Mucosa of descending colon (tissue), 3 donors: ENCODE measurements at regions not wholly inside any gene's neighbourhood (a gene's known extent, or its start where the extent isn't known, plus 50 kb on each side); places are given as distances from the start of the nearest gene placed in this dataset.

ENCODE experiments used
- ATAC-seq: fragments of 200-7000 bp; cut with Tn5 transposase; one replicate; pipeline ENCODE4 v1.9.1; 2020; ENCODE audit warnings: mild to moderate bottlenecking, moderate library complexity
- DNase-seq, 3 donors: peaks; one replicate each; pipeline ENCODE4 v3.0.0-alpha.2; 2020
- H3K36me3 ChIP-seq: fragments of 200-600 bp; one replicate; pipeline ENCODE4 v1.8.0; 2021; ENCODE audit warnings: low read depth, mild to moderate bottlenecking
- H3K4me1 ChIP-seq: fragments of 200-600 bp; one replicate; pipeline ENCODE4 v1.8.0; 2021; ENCODE audit warnings: low read depth, mild to moderate bottlenecking
- H3K4me3 ChIP-seq: fragments of 200-600 bp; one replicate; pipeline ENCODE4 v1.8.0; 2021; ENCODE audit warnings: mild to moderate bottlenecking
- H3K9me3 ChIP-seq: fragments of 200-600 bp; one replicate; pipeline ENCODE4 v1.8.0; 2021; ENCODE audit warnings: mild to moderate bottlenecking
- CTCF ChIP-seq: fragments of 200-600 bp; IDR thresholded peaks from one replicate; pipeline ENCODE4 v1.8.0; 2022; ENCODE audit warnings: antibody characterized with exemption, mild to moderate bottlenecking
- intact Hi-C, 2 donors: fragments of 100-400 bp; cut with DNase I in 1 of 2; cut with micrococcal nuclease in 1 of 2; formaldehyde crosslinking; loops; one replicate each; pipeline versions ENCODE4 v1.11.0 to v1.11.1; 2022; cut with DNase I, micrococcal nuclease
- donor health status: DM: no; HTN: no; CAD: no; lungs with moderate emphysema.
- donor health status: DM: no; HTN: no; CAD: no.
- donor health status: DM: no; HTN: yes; CAD: no.

GRCh38 chrX:45381366-45381765 lies 180.7 kb upstream of the DIPK2B start:
- TF ChIP-seq CTCF, result no peak
- intact Hi-C loops, result no loop called here
- no peaks in the 10 kb centered on the region for H3K9me3 ChIP-seq
- H3K36me3 ChIP-seq, result no peaks in the 10 kb centered on the region
- ATAC-seq (no peak), DNase-seq (no peak)
- no peak overlapping the region for H3K4me3 ChIP-seq
- no peaks in the 10 kb centered on the region for H3K4me1 ChIP-seq

- no peak for TF ChIP-seq CTCF
- Histone ChIP-seq H3K9me3 (no peaks in the 10 kb centered on the region), H3K4me1 (no peaks in the 10 kb centered on the region), H3K36me3 (no peaks in the 10 kb centered on the region), H3K4me3 (no peak overlapping the region)
- no peak for ATAC-seq
- DNase-seq, result no peak
- intact Hi-C loops, result no loop called here
These were observed 178.6 kb upstream of the DIPK2B start for GRCh38 chrX:45379236-45379635.

- no peak for ATAC-seq
- no peak for TF ChIP-seq CTCF
- no peaks in the 10 kb centered on the region for H3K36me3 ChIP-seq
- H3K4me3 ChIP-seq, result no peak overlapping the region
- H3K4me1 ChIP-seq, result no peaks in the 10 kb centered on the region
- intact Hi-C loops, result no loop called here
- no peak for DNase-seq
- peaks cover 4% of the 10 kb centered on the region for H3K9me3 ChIP-seq
These were observed 171.5 kb upstream of the DIPK2B start for GRCh38 chrX:45372151-45372550.

- intact Hi-C loops, result no loop called here
- ATAC-seq, result no peak
- Histone ChIP-seq H3K36me3 (no peaks in the 10 kb centered on the region), H3K9me3 (peaks cover 4% of the 10 kb centered on the region), H3K4me1 (no peaks in the 10 kb centered on the region), H3K4me3 (no peak overlapping the region)
- no peak for TF ChIP-seq CTCF
- no peak for DNase-seq
These were observed 168.0 kb upstream of the DIPK2B start for GRCh38 chrX:45368705-45369104.

- intact Hi-C loops, result no loop called here
- Histone ChIP-seq H3K9me3 (no peaks in the 10 kb centered on the region), H3K4me3 (no peak overlapping the region), H3K36me3 (no peaks in the 10 kb centered on the region), H3K4me1 (no peaks in the 10 kb centered on the region)
- ATAC-seq, result no peak
- DNase-seq, result no peak
- no peak for TF ChIP-seq CTCF
These were observed 162.9 kb upstream of the DIPK2B start for GRCh38 chrX:45363596-45363995.

- DNase-seq, result no peak
- intact Hi-C loops, result no loop called here
These were observed 159.9 kb upstream of the DIPK2B start for GRCh38 chrX:45360571-45360970.

More at GRCh38 chrX:45360571-45360970, 159.9 kb upstream of the DIPK2B start:
- Histone ChIP-seq H3K4me1 (no peaks in the 10 kb centered on the region), H3K36me3 (no peaks in the 10 kb centered on the region), H3K9me3 (no peaks in the 10 kb centered on the region), H3K4me3 (no peak overlapping the region)
- TF ChIP-seq CTCF, result no peak
- ATAC-seq, result peak; percentile 23
